Jurkat, Clone E6-1 (cell line): ENCODE measurements at regions not wholly inside any gene's neighbourhood (a gene's known extent, or its start where the extent isn't known, plus 50 kb on each side); places are given as distances from the start of the nearest gene placed in this dataset.
"Not testable (repeated sequence)": the region's sequence is repeated elsewhere in the genome, so short reads cannot be mapped to it uniquely, and the experiment has no call there.

ENCODE experiments used
- DNase-seq: peaks from one replicate; pipeline ENCODE4 v3.0.0-alpha.2; 2011; ENCODE audit warnings: low read depth, low spot score
- H3K4me3 ChIP-seq: 2 replicates; pipeline ENCODE4 v1.5.1; 2011; ENCODE audit warnings: mild to moderate bottlenecking, low read length, control low read depth, moderate library complexity

GRCh38 chr4:85018983-85019382 is 52.5 kb upstream of the WDFY3 start:
- H3K4me3 ChIP-seq, result no peak overlapping the region
- DNase-seq, result no peak

- DNase-seq, result no peak
- no peak overlapping the region for H3K4me3 ChIP-seq
Observed at GRCh38 chr4:85019411-85019810, 52.9 kb upstream of the WDFY3 start.

- H3K4me3 ChIP-seq, result no peak overlapping the region
- DNase-seq, result no peak
Observed at GRCh38 chr4:85024671-85025070, 58.2 kb upstream of the WDFY3 start.

- DNase-seq, result no peak
- no peak overlapping the region for H3K4me3 ChIP-seq
Observed at GRCh38 chr4:85028910-85029309, 62.4 kb upstream of the WDFY3 start.

- no peak for DNase-seq
- H3K4me3 ChIP-seq, result no peak overlapping the region
Observed at GRCh38 chr4:85029453-85029852, 63.0 kb upstream of the WDFY3 start.

- no peak overlapping the region for H3K4me3 ChIP-seq
- no peak for DNase-seq
Observed at GRCh38 chr4:85030156-85030555, 63.7 kb upstream of the WDFY3 start.

- DNase-seq, H3K4me3 ChIP-seq: not testable (repeated sequence)
Observed at GRCh38 chr4:85033838-85034237, 67.3 kb upstream of the WDFY3 start.

GRCh38 chr4:85039526-85039925 is 73.0 kb upstream of the WDFY3 start:
- no peak overlapping the region for H3K4me3 ChIP-seq
- no peak for DNase-seq

- not testable (repeated sequence) for H3K4me3 ChIP-seq
- peak; percentile 93 for DNase-seq
Observed at GRCh38 chr4:85043812-85044496, 77.5 kb upstream of the WDFY3 start.

GRCh38 chr4:85050736-85051135 is 84.2 kb upstream of the WDFY3 start:
- DNase-seq, result no peak
- no peak overlapping the region for H3K4me3 ChIP-seq

- DNase-seq, result no peak
- no peak overlapping the region for H3K4me3 ChIP-seq
Observed at GRCh38 chr4:85051526-85051925, 85.0 kb upstream of the WDFY3 start.

GRCh38 chr4:85054925-85055324 is 88.4 kb upstream of the WDFY3 start:
- H3K4me3 ChIP-seq, result not testable (repeated sequence)
- peak; percentile 9 for DNase-seq

- H3K4me3 ChIP-seq, result no peak overlapping the region
- DNase-seq, result no peak
Observed at GRCh38 chr4:85058551-85058950, 92.1 kb upstream of the WDFY3 start.

GRCh38 chr4:85061974-85062373 is 95.5 kb upstream of the WDFY3 start:
- H3K4me3 ChIP-seq, result no peak overlapping the region
- no peak for DNase-seq

GRCh38 chr4:85062466-85062865 is 96.0 kb upstream of the WDFY3 start:
- DNase-seq, result no peak
- H3K4me3 ChIP-seq, result no peak overlapping the region

GRCh38 chr4:85067342-85067741 is 100.9 kb upstream of the WDFY3 start:
- no peak for DNase-seq
- no peak overlapping the region for H3K4me3 ChIP-seq

- no peak for DNase-seq
- no peak overlapping the region for H3K4me3 ChIP-seq
Observed at GRCh38 chr4:85078016-85078415, 111.5 kb upstream of the WDFY3 start.

- peak; percentile 62 for DNase-seq
- no peak overlapping the region for H3K4me3 ChIP-seq
Observed at GRCh38 chr4:85081196-85081595, 114.7 kb upstream of the WDFY3 start.

GRCh38 chr4:85084371-85085094 is 118.0 kb upstream of the WDFY3 start:
- peak; percentile 74 for DNase-seq
- H3K4me3 ChIP-seq, result no peak overlapping the region

GRCh38 chr4:85086721-85087120 is 120.2 kb upstream of the WDFY3 start:
- no peak overlapping the region for H3K4me3 ChIP-seq
- DNase-seq, result no peak

GRCh38 chr4:85092536-85092935 is 126.0 kb upstream of the WDFY3 start:
- no peak overlapping the region for H3K4me3 ChIP-seq
- no peak for DNase-seq
